Upper lobe of left lung (tissue), 6 donors: ENCODE measurements at regions not wholly inside any gene's neighbourhood (a gene's known extent, or its start where the extent isn't known, plus 50 kb on each side); places are given as distances from the start of the nearest gene placed in this dataset.
A peak's percentile ranks its signal among the peaks of the same experiment; 100 is the strongest.

Experiments used
- ATAC-seq, 2 donors: fragments of 200-7000 bp; cut with Tn5 transposase; one replicate each; pipeline ENCODE4 v1.9.1; 2022; ENCODE audit warnings: mild to moderate bottlenecking in 2 of 2, moderate library complexity in 2 of 2; ENCODE audit not compliant: low FRiP score in 2 of 2
- DNase-seq, 2 donors: peaks; one replicate each; pipeline ENCODE4 v3.0.0-alpha.2; 2019 to 2020
- H3K27ac ChIP-seq, 4 donors: fragments of 200-600 bp; sonication (generic); one replicate each; pipeline ENCODE4 v1.5.1; 2016 to 2019
- H3K27me3 ChIP-seq, 4 donors: fragments of 200-600 bp; sonication (generic); one replicate each; pipeline ENCODE4 v1.5.1; 2017 to 2019
- H3K36me3 ChIP-seq, 4 donors: fragments of 200-600 bp; sonication (generic); one replicate each; pipeline ENCODE4 v1.5.1; 2016 to 2019
- H3K4me1 ChIP-seq, 4 donors: fragments of 200-600 bp; sonication (generic); one replicate each; pipeline ENCODE4 v1.5.1; 2018 to 2019
- H3K4me3 ChIP-seq, 4 donors: fragments of 200-600 bp; sonication (generic); one replicate each; pipeline ENCODE4 v1.5.1; 2017 to 2019; ENCODE audit warnings: mild to moderate bottlenecking in 2 of 4, moderate library complexity in 1 of 4
- H3K9me3 ChIP-seq, 4 donors: fragments of 200-600 bp; sonication (generic); one replicate each; pipeline ENCODE4 v1.5.1; 2018 to 2019
- CTCF ChIP-seq, 6 experiments: fragments of 450-650 bp in 4 of 6; fragments of 200-600 bp in 2 of 6; sonication (generic) in 2 of 6; IDR thresholded peaks; one replicate each; pipeline ENCODE4 v1.5.1; 2016 to 2019; ENCODE audit warnings: antibody characterized with exemption in 6 of 6
- EP300 ChIP-seq, 4 donors: sonication (generic); formaldehyde crosslinking; IDR thresholded peaks; one replicate each; pipeline ENCODE4 v1.5.1; 2017; ENCODE audit warnings: antibody characterized with exemption in 4 of 4, control low read depth in 2 of 4
- POLR2A ChIP-seq, 4 donors: fragments of 450-650 bp; IDR thresholded peaks; one replicate each; pipeline ENCODE4 v1.5.1; 2016 to 2017; ENCODE audit warnings: antibody characterized with exemption in 4 of 4, mild to moderate bottlenecking in 2 of 4
- POLR2AphosphoS5 ChIP-seq, 2 donors: sonication (generic); formaldehyde crosslinking; IDR thresholded peaks; one replicate each; pipeline ENCODE4 v1.5.1; 2017; ENCODE audit warnings: antibody characterized with exemption in 2 of 2
- WGBS, 2 donors: methylation state at CpG; one replicate each; pipeline ENCODE4 v1.1.5; 2017 to 2018; 5-methylcytosine and 5-hydroxymethylcytosine counted together
- donor health status: DM: no; HTN: no; CAD: no; lungs with moderate emphysema.
- donor health status: DM: no; HTN: yes; CAD: no; lungs with severe emphysema.

- no peaks in the 10 kb centered on the region for H3K4me1 ChIP-seq
- WGBS, 2 donors: 84 to 89% methylated on average over 4 of the region's 4 CpGs
- H3K27me3 ChIP-seq: no peaks in the 10 kb centered on the region
- ATAC-seq (no peak), DNase-seq (no peak)
- no peaks in the 10 kb centered on the region for H3K36me3 ChIP-seq
- no peaks in the 10 kb centered on the region for H3K9me3 ChIP-seq
- H3K4me3 ChIP-seq: no peak overlapping the region
- no peak for TF ChIP-seq CTCF (IDR thresholded peaks at IDR 0.05)
- no peak for TF ChIP-seq POLR2AphosphoS5 (IDR thresholded peaks at IDR 0.05)
- H3K27ac ChIP-seq: no peak overlapping the region
These were observed 767.4 kb upstream of the GHITM start for GRCh38 chr10:83371696-83372490.

- TF ChIP-seq CTCF (IDR thresholded peaks at IDR 0.05) (no peak), POLR2A (IDR thresholded peaks at IDR 0.05) (no peak), EP300 (IDR thresholded peaks at IDR 0.05) (no peak)
- Histone ChIP-seq H3K36me3 (no peaks in the 10 kb centered on the region), H3K4me3 (no peak overlapping the region), H3K27ac (no peak overlapping the region), H3K4me1 (no peaks in the 10 kb centered on the region), H3K27me3 (no peaks in the 10 kb centered on the region), H3K9me3 (no peaks in the 10 kb centered on the region)
- 72 to 73% methylated on average over 2 of the region's 2 CpGs for WGBS, 2 donors
- DNase-seq (no peak), ATAC-seq (peak in 1 of 2 donors; percentile 6)
These were observed 766.7 kb upstream of the GHITM start for GRCh38 chr10:83372646-83373045.

GRCh38 chr10:83373671-83374070 lies 765.6 kb upstream of the GHITM start:
- H3K27ac ChIP-seq: no peak overlapping the region
- no peaks in the 10 kb centered on the region for H3K27me3 ChIP-seq
- WGBS, 2 donors: 68 to 85% methylated on average over 2 of the region's 2 CpGs
- H3K9me3 ChIP-seq: no peaks in the 10 kb centered on the region
- no peaks in the 10 kb centered on the region for H3K36me3 ChIP-seq
- DNase-seq: no peak
- ATAC-seq: peak in 1 of 2 donors; percentile 54
- H3K4me1 ChIP-seq: no peaks in the 10 kb centered on the region
- no peak overlapping the region for H3K4me3 ChIP-seq
- no peak for TF ChIP-seq EP300 (IDR thresholded peaks at IDR 0.05)
- TF ChIP-seq CTCF (IDR thresholded peaks at IDR 0.05): peak in 2 of 6 experiments; percentile 11 to 12

- H3K36me3 ChIP-seq: no peaks in the 10 kb centered on the region
- H3K4me1 ChIP-seq: no peaks in the 10 kb centered on the region
- no peak for ATAC-seq
- H3K27me3 ChIP-seq: no peaks in the 10 kb centered on the region
- no peak for DNase-seq
- TF ChIP-seq CTCF (IDR thresholded peaks at IDR 0.05) (no peak), POLR2AphosphoS5 (IDR thresholded peaks at IDR 0.05) (no peak), EP300 (IDR thresholded peaks at IDR 0.05) (no peak), POLR2A (IDR thresholded peaks at IDR 0.05) (no peak)
- no peak overlapping the region for H3K4me3 ChIP-seq
- H3K9me3 ChIP-seq: no peaks in the 10 kb centered on the region
- no peak overlapping the region for H3K27ac ChIP-seq
These were observed 764.6 kb upstream of the GHITM start for GRCh38 chr10:83374741-83375140.

- no peak overlapping the region for H3K4me3 ChIP-seq
- H3K27me3 ChIP-seq: no peaks in the 10 kb centered on the region
- no peaks in the 10 kb centered on the region for H3K9me3 ChIP-seq
- 35 to 37% methylated on average over 2 of the region's 2 CpGs for WGBS, 2 donors
- H3K27ac ChIP-seq: no peak overlapping the region
- no peak for DNase-seq
- TF ChIP-seq CTCF (IDR thresholded peaks at IDR 0.05) (no peak), POLR2AphosphoS5 (IDR thresholded peaks at IDR 0.05) (no peak), POLR2A (IDR thresholded peaks at IDR 0.05) (no peak), EP300 (IDR thresholded peaks at IDR 0.05) (no peak)
- H3K36me3 ChIP-seq: no peaks in the 10 kb centered on the region
- ATAC-seq: no peak
- H3K4me1 ChIP-seq: no peaks in the 10 kb centered on the region
These were observed 764.0 kb upstream of the GHITM start for GRCh38 chr10:83375274-83375673.
